Muscle layer of duodenum (tissue), 2 donors: ENCODE measurements at regions not wholly inside any gene's neighbourhood (a gene's known extent, or its start where the extent isn't known, plus 50 kb on each side); places are given as distances from the start of the nearest gene placed in this dataset.

Experiments used
- H3K27ac ChIP-seq: one replicate; pipeline ENCODE4 v1.7.0; 2013; ENCODE audit warnings: mild to moderate bottlenecking, low read length
- H3K27me3 ChIP-seq: one replicate; pipeline ENCODE4 v1.7.0; 2013; ENCODE audit warnings: low read depth, mild to moderate bottlenecking, control low read depth, low read length
- H3K36me3 ChIP-seq, 2 donors: one replicate each; pipeline ENCODE4 v1.7.0; 2013; ENCODE audit warnings: low read length in 2 of 2, control low read depth in 1 of 2, mild to moderate bottlenecking in 1 of 2; ENCODE audit not compliant: insufficient read depth in 2 of 2, control insufficient read depth in 1 of 2
- H3K4me1 ChIP-seq, 2 donors: one replicate each; pipeline ENCODE4 v1.7.0; 2013; ENCODE audit warnings: low read length in 2 of 2, mild to moderate bottlenecking in 2 of 2, control low read depth in 1 of 2, moderate library complexity in 1 of 2; ENCODE audit not compliant: insufficient read depth in 2 of 2, control insufficient read depth in 1 of 2
- H3K4me3 ChIP-seq, 2 donors: one replicate each; pipeline ENCODE4 v1.7.0; 2013; ENCODE audit warnings: low read length in 2 of 2, low read depth in 1 of 2, mild to moderate bottlenecking in 1 of 2
- H3K9me3 ChIP-seq, 2 donors: one replicate each; pipeline ENCODE4 v1.7.0; 2013; ENCODE audit warnings: low read length in 2 of 2, control low read depth in 1 of 2, mild to moderate bottlenecking in 1 of 2; ENCODE audit not compliant: control insufficient read depth in 1 of 2
- donor health status: healthy.

- peaks cover 7% of the 10 kb centered on the region for H3K27me3 ChIP-seq
- no peak overlapping the region for H3K27ac ChIP-seq
- H3K4me1 ChIP-seq = no peaks in the 10 kb centered on the region
- H3K9me3 ChIP-seq = no peaks in the 10 kb centered on the region
- no peak overlapping the region for H3K4me3 ChIP-seq
- H3K36me3 ChIP-seq = no peaks in the 10 kb centered on the region
Measured at GRCh38 chr10:117674201-117674600, 131.7 kb downstream of the EMX2 start.

- H3K4me3 ChIP-seq = no peak overlapping the region
Measured at GRCh38 chr10:117674646-117675045, 132.1 kb downstream of the EMX2 start.

GRCh38 chr10:117675514-117676055, 133.0 kb downstream of the EMX2 start:
- Histone ChIP-seq H3K4me3 (no peak overlapping the region), H3K36me3 (no peaks in the 10 kb centered on the region), H3K27me3 (peaks cover 7% of the 10 kb centered on the region), H3K4me1 (no peaks in the 10 kb centered on the region), H3K9me3 (no peaks in the 10 kb centered on the region), H3K27ac (no peak overlapping the region)

More at GRCh38 chr10:117674646-117675045, 132.1 kb downstream of the EMX2 start:
- no peaks in the 10 kb centered on the region for H3K4me1 ChIP-seq
- H3K27ac ChIP-seq = no peak overlapping the region
- no peaks in the 10 kb centered on the region for H3K36me3 ChIP-seq
- H3K27me3 ChIP-seq = peaks cover 7% of the 10 kb centered on the region
- H3K9me3 ChIP-seq = no peaks in the 10 kb centered on the region

GRCh38 chr10:117677239-117677638, 134.7 kb downstream of the EMX2 start:
- Histone ChIP-seq H3K4me3 (no peak overlapping the region), H3K4me1 (no peaks in the 10 kb centered on the region), H3K9me3 (no peaks in the 10 kb centered on the region), H3K27me3 (peaks cover 7% of the 10 kb centered on the region), H3K27ac (no peak overlapping the region), H3K36me3 (no peaks in the 10 kb centered on the region)

GRCh38 chr10:117677890-117678500, 135.4 kb downstream of the EMX2 start:
- no peak overlapping the region for H3K4me3 ChIP-seq
- H3K27me3 ChIP-seq = peaks cover 7% of the 10 kb centered on the region
- no peaks in the 10 kb centered on the region for H3K4me1 ChIP-seq
- H3K9me3 ChIP-seq = no peaks in the 10 kb centered on the region
- H3K27ac ChIP-seq = no peak overlapping the region
- no peaks in the 10 kb centered on the region for H3K36me3 ChIP-seq

GRCh38 chr10:117680601-117681000, 138.1 kb downstream of the EMX2 start:
- no peaks in the 10 kb centered on the region for H3K9me3 ChIP-seq
- H3K27me3 ChIP-seq = peaks cover 7% of the 10 kb centered on the region
- H3K4me1 ChIP-seq = no peaks in the 10 kb centered on the region
- no peaks in the 10 kb centered on the region for H3K36me3 ChIP-seq
- H3K4me3 ChIP-seq = no peak overlapping the region
- H3K27ac ChIP-seq = no peak overlapping the region

- no peaks in the 10 kb centered on the region for H3K4me1 ChIP-seq
- no peak overlapping the region for H3K4me3 ChIP-seq
- peaks cover 7% of the 10 kb centered on the region for H3K27me3 ChIP-seq
- H3K36me3 ChIP-seq = no peaks in the 10 kb centered on the region
- H3K9me3 ChIP-seq = no peaks in the 10 kb centered on the region
- no peak overlapping the region for H3K27ac ChIP-seq
Measured at GRCh38 chr10:117681104-117681503, 138.6 kb downstream of the EMX2 start.

GRCh38 chr10:117684046-117684610, 141.6 kb downstream of the EMX2 start:
- no peak overlapping the region for H3K27ac ChIP-seq
- no peaks in the 10 kb centered on the region for H3K36me3 ChIP-seq
- H3K9me3 ChIP-seq = no peaks in the 10 kb centered on the region
- H3K4me3 ChIP-seq = no peak overlapping the region
- H3K4me1 ChIP-seq = no peaks in the 10 kb centered on the region
- H3K27me3 ChIP-seq = no peaks in the 10 kb centered on the region

GRCh38 chr10:117684672-117685211, 142.2 kb downstream of the EMX2 start:
- Histone ChIP-seq H3K36me3 (no peaks in the 10 kb centered on the region), H3K9me3 (no peaks in the 10 kb centered on the region), H3K4me1 (no peaks in the 10 kb centered on the region), H3K4me3 (no peak overlapping the region), H3K27me3 (no peaks in the 10 kb centered on the region), H3K27ac (no peak overlapping the region)

- H3K9me3 ChIP-seq = no peaks in the 10 kb centered on the region
- H3K4me3 ChIP-seq = no peak overlapping the region
- H3K27ac ChIP-seq = no peak overlapping the region
- H3K27me3 ChIP-seq = no peaks in the 10 kb centered on the region
- H3K4me1 ChIP-seq = no peaks in the 10 kb centered on the region
- no peaks in the 10 kb centered on the region for H3K36me3 ChIP-seq
Measured at GRCh38 chr10:117685431-117685830, 142.9 kb downstream of the EMX2 start.

GRCh38 chr10:117686606-117687005, 144.1 kb downstream of the EMX2 start:
- no peaks in the 10 kb centered on the region for H3K36me3 ChIP-seq
- H3K27me3 ChIP-seq = no peaks in the 10 kb centered on the region
- no peak overlapping the region for H3K27ac ChIP-seq
- H3K9me3 ChIP-seq = no peaks in the 10 kb centered on the region
- no peak overlapping the region for H3K4me3 ChIP-seq
- no peaks in the 10 kb centered on the region for H3K4me1 ChIP-seq
